NB4 (cell line): ENCODE measurements at regions not wholly inside any gene's neighbourhood (a gene's known extent, or its start where the extent isn't known, plus 50 kb on each side); places are given as distances from the start of the nearest gene placed in this dataset.

Experiments
- CTCF ChIP-seq: IDR thresholded peaks from one replicate; pipeline ENCODE4 v1.5.1; 2012; ENCODE audit warnings: low read depth, low read length
- MAX ChIP-seq: IDR thresholded peaks from 2 replicates; pipeline ENCODE4 v1.6.1; 2011; ENCODE audit warnings: low read depth, low read length

GRCh38 chr7:156128496-156128895 lies 316.2 kb upstream of the SHH start:
- no peak for TF ChIP-seq CTCF
- no peak for TF ChIP-seq MAX
